Liver (tissue), 8 donors: ENCODE measurements at regions not wholly inside any gene's neighbourhood (a gene's known extent, or its start where the extent isn't known, plus 50 kb on each side); places are given as distances from the start of the nearest gene placed in this dataset.

Experiments used
- DNase-seq: peaks from one replicate; pipeline ENCODE4 v3.0.0-alpha.2; 2017; ENCODE audit warnings: low spot score
- H3K27ac ChIP-seq, 2 donors: one replicate each; pipeline ENCODE4 v1.7.0; 2013; ENCODE audit warnings: inconsistent platforms in 2 of 2, low read length in 2 of 2, control low read depth in 1 of 2, low read depth in 1 of 2, mild to moderate bottlenecking in 1 of 2
- H3K27me3 ChIP-seq, 4 donors: one replicate each; pipeline versions ENCODE4 v1.6.1 to v1.7.0; 2013; ENCODE audit warnings: low read length in 3 of 4, inconsistent platforms in 1 of 4, mild to moderate bottlenecking in 1 of 4, moderate library complexity in 1 of 4; ENCODE audit not compliant: control insufficient read depth in 4 of 4, insufficient read depth in 4 of 4
- H3K36me3 ChIP-seq, 4 donors: one replicate each; pipeline versions ENCODE4 v1.6.1 to v1.7.0; 2013; ENCODE audit warnings: low read length in 3 of 4, mild to moderate bottlenecking in 3 of 4, low read depth in 1 of 4, moderate library complexity in 1 of 4; ENCODE audit not compliant: control insufficient read depth in 4 of 4, insufficient read depth in 3 of 4
- H3K4me1 ChIP-seq, 4 donors: one replicate each; pipeline versions ENCODE4 v1.6.1 to v1.7.0; 2013; ENCODE audit warnings: low read length in 3 of 4, mild to moderate bottlenecking in 3 of 4, moderate library complexity in 1 of 4; ENCODE audit not compliant: control insufficient read depth in 4 of 4, insufficient read depth in 4 of 4
- H3K4me3 ChIP-seq, 3 donors: one replicate each; pipeline versions ENCODE4 v1.6.1 to v1.7.0; 2013; ENCODE audit warnings: low read length in 3 of 3, control low read depth in 1 of 3, low read depth in 1 of 3, mild to moderate bottlenecking in 1 of 3
- H3K9ac ChIP-seq, 2 donors: one replicate each; pipeline ENCODE4 v1.7.0; 2013; ENCODE audit warnings: low read length in 2 of 2, mild to moderate bottlenecking in 2 of 2, moderate library complexity in 2 of 2, control low read depth in 1 of 2, low read depth in 1 of 2
- H3K9me3 ChIP-seq, 4 donors: one replicate each; pipeline versions ENCODE4 v1.6.1 to v1.7.0; 2013; ENCODE audit warnings: low read length in 3 of 4; ENCODE audit not compliant: control insufficient read depth in 4 of 4
- CTCF ChIP-seq: fragments of 150-350 bp; IDR thresholded peaks from 2 replicates; pipeline ENCODE4 v1.5.1; 2017; ENCODE audit warnings: improper control_type of control experiment, low read depth, low read length; ENCODE audit not compliant: missing input control
- EGR1 ChIP-seq, 2 donors: IDR thresholded peaks; 2 replicates each; pipeline ENCODE4 v1.6.1; 2016 to 2018; ENCODE audit warnings: antibody characterized with exemption in 2 of 2, low read depth in 2 of 2
- FOXA1 ChIP-seq: IDR thresholded peaks from 2 replicates; pipeline ENCODE4 v1.6.1; 2016; ENCODE audit warnings: antibody characterized with exemption
- FOXA2 ChIP-seq: IDR thresholded peaks from 2 replicates; pipeline ENCODE4 v1.6.1; 2016; ENCODE audit warnings: antibody characterized with exemption
- GABPA ChIP-seq, 2 donors: IDR thresholded peaks in 1 of 2; conservative IDR thresholded peaks in 1 of 2; 2 replicates each; pipeline ENCODE4 v1.6.1; 2016; ENCODE audit warnings: antibody characterized with exemption in 2 of 2, mild to moderate bottlenecking in 1 of 2, moderate library complexity in 1 of 2
- HNF4A ChIP-seq, 2 donors: conservative IDR thresholded peaks; 2 replicates each; pipeline ENCODE4 v1.6.1; 2016; ENCODE audit warnings: antibody characterized with exemption in 2 of 2, mild to moderate bottlenecking in 2 of 2
- HNF4G ChIP-seq: IDR thresholded peaks from 2 replicates; pipeline ENCODE4 v1.6.1; 2016; ENCODE audit warnings: antibody characterized with exemption
- JUND ChIP-seq, 2 donors: IDR thresholded peaks; 2 replicates each; pipeline ENCODE4 v1.6.1; 2016; ENCODE audit warnings: antibody characterized with exemption in 2 of 2
- NR2F2 ChIP-seq: IDR thresholded peaks from 2 replicates; pipeline ENCODE4 v1.6.1; 2016; ENCODE audit warnings: antibody characterized with exemption
- RAD21 ChIP-seq, 2 donors: IDR thresholded peaks; 2 replicates each; pipeline ENCODE4 v1.6.1; 2016; ENCODE audit warnings: antibody characterized with exemption in 2 of 2, mild to moderate bottlenecking in 2 of 2
- REST ChIP-seq: IDR thresholded peaks from 2 replicates; pipeline ENCODE4 v1.6.1; 2016; ENCODE audit warnings: antibody characterized with exemption, mild to moderate bottlenecking
- SP1 ChIP-seq: IDR thresholded peaks from 2 replicates; pipeline ENCODE4 v1.6.1; 2018; ENCODE audit warnings: antibody characterized with exemption, mild to moderate bottlenecking
- TAF1 ChIP-seq: conservative IDR thresholded peaks from 2 replicates; pipeline ENCODE4 v1.6.1; 2016; ENCODE audit warnings: antibody characterized with exemption, mild to moderate bottlenecking
- YY1 ChIP-seq: IDR thresholded peaks from 2 replicates; pipeline ENCODE4 v1.6.1; 2016; ENCODE audit warnings: antibody characterized with exemption, mild to moderate bottlenecking
- ZBTB33 ChIP-seq: IDR thresholded peaks from 2 replicates; pipeline ENCODE4 v1.6.1; 2016; ENCODE audit warnings: antibody characterized with exemption
- WGBS: extraction: QIAGEN DNeasy Blood & Tissue Kit; methylation state at CpG from one replicate; pipeline ENCODE4 v1.1.7; 2013; 5-methylcytosine and 5-hydroxymethylcytosine counted together
- TF ChIP-seq, protein P1 (sequence below): IDR thresholded peaks from 2 replicates; pipeline ENCODE4 v1.6.1; 2016; ENCODE audit warnings: antibody characterized with exemption
- TF ChIP-seq, protein P2 (sequence below): IDR thresholded peaks from 2 replicates; pipeline ENCODE4 v1.6.1; 2016; ENCODE audit warnings: antibody characterized with exemption
- donor health status: healthy.
- donor health status: healthy.
- donor health status: healthy.
- donor health status: healthy.
- donor health status: healthy.

DNA sequence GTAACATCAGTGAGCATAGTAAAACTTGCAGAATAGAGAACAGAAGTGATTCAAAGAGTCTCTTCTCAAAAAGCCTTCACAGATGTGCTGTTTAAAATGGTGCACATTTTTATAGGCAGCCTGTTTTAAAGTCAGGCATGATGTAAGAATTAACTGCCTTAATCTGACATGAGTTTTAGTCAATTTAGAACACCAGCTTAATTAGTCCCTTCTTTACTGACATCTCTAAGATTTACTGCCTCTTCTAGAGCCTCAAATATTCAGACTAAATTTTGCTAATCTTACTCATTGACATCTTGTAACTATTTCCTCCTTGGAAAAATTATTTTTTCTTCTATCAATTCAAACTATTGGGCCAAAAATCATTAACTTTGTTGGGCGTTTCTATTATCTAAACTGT, 782.5 kb downstream of the C12orf50 start:
- Histone ChIP-seq H3K9ac (no peak overlapping the region), H3K27me3 (no peaks in the 10 kb centered on the region), H3K36me3 (no peaks in the 10 kb centered on the region), H3K4me1 (no peaks in the 10 kb centered on the region), H3K4me3 (no peak overlapping the region), H3K9me3 (no peaks in the 10 kb centered on the region), H3K27ac (no peak overlapping the region)
- DNase-seq = no peak
- no peak for TF ChIP-seq YY1
- TF ChIP-seq EGR1 (IDR thresholded peaks at IDR 0.05; ENCODE audit: low read depth in 2 of 2) = no peak
- TF ChIP-seq ZBTB33 = no peak
- TF ChIP-seq, protein P1, sequence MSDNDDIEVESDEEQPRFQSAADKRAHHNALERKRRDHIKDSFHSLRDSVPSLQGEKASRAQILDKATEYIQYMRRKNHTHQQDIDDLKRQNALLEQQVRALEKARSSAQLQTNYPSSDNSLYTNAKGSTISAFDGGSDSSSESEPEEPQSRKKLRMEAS = no peak
- TF ChIP-seq FOXA2 = no peak
- TF ChIP-seq GABPA (IDR thresholded peaks at IDR 0.05 in 1 of 2, conservative IDR thresholded peaks at IDR 0.05 in 1 of 2) = no peak
- TF ChIP-seq RAD21 (IDR thresholded peaks at IDR 0.05) = no peak
- no peak for TF ChIP-seq CTCF
- TF ChIP-seq TAF1 = no peak
- TF ChIP-seq SP1 = no peak
- TF ChIP-seq FOXA1 = no peak
- no peak for TF ChIP-seq HNF4G
- TF ChIP-seq, protein P2, sequence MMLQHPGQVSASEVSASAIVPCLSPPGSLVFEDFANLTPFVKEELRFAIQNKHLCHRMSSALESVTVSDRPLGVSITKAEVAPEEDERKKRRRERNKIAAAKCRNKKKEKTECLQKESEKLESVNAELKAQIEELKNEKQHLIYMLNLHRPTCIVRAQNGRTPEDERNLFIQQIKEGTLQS = no peak
- WGBS = 70% methylated on average over 1 of the region's 1 CpG

DNA sequence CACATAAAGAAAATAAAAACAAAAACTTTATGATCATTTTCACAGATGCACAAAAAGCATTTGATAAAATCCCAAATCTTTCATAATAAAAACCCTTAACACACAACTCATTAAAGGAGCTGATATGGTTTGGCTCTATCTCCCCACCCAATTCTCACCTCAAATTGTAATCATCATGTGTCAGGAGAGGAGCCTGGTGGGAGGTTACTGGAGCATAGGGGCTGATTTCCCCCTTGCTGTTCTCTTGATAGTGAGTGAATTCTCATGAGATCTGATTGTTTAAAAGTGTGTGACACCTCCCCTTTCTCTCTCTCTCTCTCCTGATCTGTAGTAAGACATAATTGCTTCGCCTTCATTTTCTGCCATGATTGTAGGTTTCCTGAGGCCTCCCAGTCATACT, 790.7 kb downstream of the C12orf50 start:
- Histone ChIP-seq H3K4me1 (no peaks in the 10 kb centered on the region), H3K9me3 (no peaks in the 10 kb centered on the region), H3K27ac (no peak overlapping the region), H3K36me3 (no peaks in the 10 kb centered on the region), H3K9ac (no peak overlapping the region), H3K27me3 (no peaks in the 10 kb centered on the region), H3K4me3 (no peak overlapping the region)
- TF ChIP-seq EGR1 (IDR thresholded peaks at IDR 0.05; ENCODE audit: low read depth in 2 of 2) = no peak
- 89% methylated on average over 1 of the region's 1 CpG for WGBS
- no peak for DNase-seq

DNA sequence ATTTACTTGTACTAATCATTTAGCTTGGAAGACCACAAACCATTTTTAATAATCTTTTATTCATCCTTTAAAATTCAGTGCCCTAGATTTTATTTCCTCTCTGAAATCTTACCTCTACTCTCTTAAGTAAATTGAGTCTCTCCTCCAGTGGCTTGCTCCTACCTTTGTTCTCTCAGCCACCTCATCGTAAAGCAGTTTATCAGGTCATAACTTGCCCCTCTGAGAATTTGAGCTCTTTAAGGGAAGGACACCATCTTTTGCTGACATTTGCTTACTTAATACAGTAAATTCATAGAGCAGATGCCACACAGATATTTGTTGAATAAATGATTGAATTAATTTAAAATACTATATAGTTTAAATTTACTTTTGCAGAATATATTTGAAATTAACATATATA, 794.3 kb downstream of the C12orf50 start:
- no peaks in the 10 kb centered on the region for H3K4me1 ChIP-seq
- no peak overlapping the region for H3K27ac ChIP-seq
- DNase-seq = no peak
- no peaks in the 10 kb centered on the region for H3K27me3 ChIP-seq
- no peak overlapping the region for H3K4me3 ChIP-seq
- no peaks in the 10 kb centered on the region for H3K9me3 ChIP-seq
- H3K36me3 ChIP-seq = no peaks in the 10 kb centered on the region
- 83% methylated on average over 1 of the region's 1 CpG for WGBS
- no peak overlapping the region for H3K9ac ChIP-seq
- TF ChIP-seq SP1 (no peak), GABPA (IDR thresholded peaks at IDR 0.05 in 1 of 2, conservative IDR thresholded peaks at IDR 0.05 in 1 of 2) (no peak), CTCF (no peak), NR2F2 (no peak), FOXA1 (no peak), HNF4A (conservative IDR thresholded peaks at IDR 0.05) (no peak), EGR1 (IDR thresholded peaks at IDR 0.05; ENCODE audit: low read depth in 2 of 2) (no peak), REST (no peak), TAF1 (no peak), RAD21 (IDR thresholded peaks at IDR 0.05) (no peak), FOXA2 (no peak), JUND (IDR thresholded peaks at IDR 0.05) (no peak), HNF4G (no peak), YY1 (no peak)
- TF ChIP-seq, protein P2 = no peak
